ENCODE measurements at regions not wholly inside any gene's neighbourhood (a gene's known extent, or its start where the extent isn't known, plus 50 kb on each side); places are given as distances from the start of the nearest gene placed in this dataset.

GRCh38 chr5:3195994-3196393 lies 399.6 kb upstream of the IRX1 start:
- no peaks in the 10 kb centered on the region for H3K36me3 Mint-ChIP-seq (ENCODE audit: low read depth)
- intact Hi-C loops (cut with micrococcal nuclease) = no loop called here
- no peaks in the 10 kb centered on the region for H3K9me3 Mint-ChIP-seq
- DNase-seq = no peak
- H3K4me1 Mint-ChIP-seq = no peaks in the 10 kb centered on the region
- no peak overlapping the region for H3K4me3 Mint-ChIP-seq
- no peak for ATAC-seq (ENCODE audit: low read depth)
- no peak overlapping the region for H3K27ac Mint-ChIP-seq
- ChIA-PET POLR2A (no interaction called here), CTCF (no interaction called here)
- H3K27me3 Mint-ChIP-seq = peaks cover 3% of the 10 kb centered on the region
- no peak for TF ChIP-seq CTCF (IDR thresholded peaks at IDR 0.05)

- ChIA-PET CTCF (no interaction called here), POLR2A (no interaction called here)
- H3K4me1 Mint-ChIP-seq = no peaks in the 10 kb centered on the region
- TF ChIP-seq CTCF (IDR thresholded peaks at IDR 0.05) = no peak
- DNase-seq (no peak), ATAC-seq (ENCODE audit: low read depth) (no peak)
- H3K36me3 Mint-ChIP-seq (ENCODE audit: low read depth) = no peaks in the 10 kb centered on the region
- H3K4me3 Mint-ChIP-seq = no peak overlapping the region
- no peak overlapping the region for H3K27ac Mint-ChIP-seq
- H3K27me3 Mint-ChIP-seq = peaks cover 3% of the 10 kb centered on the region
- intact Hi-C loops (cut with micrococcal nuclease) = no loop called here
- H3K9me3 Mint-ChIP-seq = no peaks in the 10 kb centered on the region
Measured at GRCh38 chr5:3194684-3195083, 400.9 kb upstream of the IRX1 start.

- POLR2A ChIA-PET = no interaction called here
- CTCF ChIA-PET = no interaction called here
Measured at GRCh38 chr5:3194271-3194670, 401.4 kb upstream of the IRX1 start.

GRCh38 chr5:3191585-3191984 lies 404.0 kb upstream of the IRX1 start:
- no peaks in the 10 kb centered on the region for H3K27me3 Mint-ChIP-seq
- intact Hi-C loops (cut with micrococcal nuclease) = no loop called here
- no peak overlapping the region for H3K4me3 Mint-ChIP-seq
- no peaks in the 10 kb centered on the region for H3K9me3 Mint-ChIP-seq
- H3K4me1 Mint-ChIP-seq = no peaks in the 10 kb centered on the region
- TF ChIP-seq CTCF (IDR thresholded peaks at IDR 0.05) = no peak
- H3K27ac Mint-ChIP-seq = no peak overlapping the region
- ChIA-PET CTCF (no interaction called here), POLR2A (no interaction called here)
- ATAC-seq (ENCODE audit: low read depth) = no peak
- no peaks in the 10 kb centered on the region for H3K36me3 Mint-ChIP-seq (ENCODE audit: low read depth)
- DNase-seq = no peak

More at GRCh38 chr5:3194271-3194670, 401.4 kb upstream of the IRX1 start:
- Mint-ChIP-seq H3K27me3 (peaks cover 3% of the 10 kb centered on the region), H3K9me3 (no peaks in the 10 kb centered on the region), H3K4me1 (no peaks in the 10 kb centered on the region), H3K4me3 (no peak overlapping the region), H3K27ac (no peak overlapping the region), H3K36me3 (ENCODE audit: low read depth) (no peaks in the 10 kb centered on the region)
- intact Hi-C loops (cut with micrococcal nuclease) = no loop called here
- no peak for ATAC-seq (ENCODE audit: low read depth)
- no peak for TF ChIP-seq CTCF (IDR thresholded peaks at IDR 0.05)
- no peak for DNase-seq

DNA sequence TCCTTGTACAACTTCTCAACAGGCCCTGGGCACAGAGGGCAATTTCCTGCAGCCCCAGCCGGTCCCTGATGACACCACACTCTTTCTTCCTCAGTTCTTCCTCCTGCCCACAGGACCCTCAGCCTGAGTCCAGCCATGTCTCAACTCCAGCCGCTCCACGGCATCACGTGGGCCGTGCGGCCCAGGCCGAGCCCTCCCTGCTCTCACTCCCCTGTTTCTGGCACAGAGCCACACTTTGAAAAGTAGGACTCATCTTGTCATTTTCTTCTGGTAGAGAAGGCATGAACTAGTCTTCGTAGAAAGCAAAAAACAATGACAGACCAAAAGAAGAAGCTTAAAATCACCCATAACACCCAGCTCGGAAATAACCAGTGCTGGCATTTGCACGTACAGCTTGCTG lies 404.7 kb upstream of the IRX1 start:
- intact Hi-C loops (cut with micrococcal nuclease) = no loop called here
- POLR2A ChIA-PET = no interaction called here
- H3K36me3 Mint-ChIP-seq (ENCODE audit: low read depth) = no peaks in the 10 kb centered on the region
- DNase-seq = no peak
- no peak overlapping the region for H3K4me3 Mint-ChIP-seq
- H3K9me3 Mint-ChIP-seq = no peaks in the 10 kb centered on the region
- no peaks in the 10 kb centered on the region for H3K27me3 Mint-ChIP-seq
- CTCF ChIA-PET = no interaction called here
- H3K4me1 Mint-ChIP-seq = no peaks in the 10 kb centered on the region
- no peak for TF ChIP-seq CTCF (IDR thresholded peaks at IDR 0.05)
- no peak for ATAC-seq (ENCODE audit: low read depth)
- no peak overlapping the region for H3K27ac Mint-ChIP-seq

Data from activated B cell treated with CpG ODN at 0.5 μM for 24 hours (primary cell).